T-cell (primary cell): ENCODE measurements at regions not wholly inside any gene's neighbourhood (a gene's known extent, or its start where the extent isn't known, plus 50 kb on each side); places are given as distances from the start of the nearest gene placed in this dataset.

Source experiments
- ATAC-seq, 4 experiments: fragments of 200-7000 bp in 3 of 4; fragments of 150-1000 bp in 1 of 4; cut with Tn5 transposase; replicated peaks in 1 of 4; 1 replicate in 3 of 4; 2 replicates in 1 of 4; pipeline ENCODE4 v1.10.0; 2021; ENCODE audit warnings: moderate library complexity in 3 of 4, mild to moderate bottlenecking in 2 of 4, moderate number of reproducible peaks in 1 of 4
- CTCF ChIA-PET, 2 donors: fragments of 300-600 bp; sonication (Branson Sonifier 250); formaldehyde crosslinking; loops; one replicate each; lab custom pipeline; 2022; ENCODE audit warnings: antibody characterized with exemption in 2 of 2; lab: Charles Lee
- POLR2A ChIA-PET, 2 donors: fragments of 300-600 bp; sonication (Branson Sonifier 250); formaldehyde crosslinking; loops; one replicate each; lab custom pipeline; 2022; ENCODE audit warnings: antibody characterized with exemption in 2 of 2; lab: Charles Lee
- DNase-seq, 35 experiments: peaks; one replicate each; pipeline versions ENCODE4 v3.0.0 to v3.0.0-alpha.2; 2013 to 2023
- H3K27ac ChIP-seq: one replicate; pipeline ENCODE4 v1.5.1; 2013; ENCODE audit warnings: low read length
- H3K27me3 ChIP-seq, 2 experiments: replicated peaks in 1 of 2; 1 replicate in 1 of 2; 2 replicates in 1 of 2; pipeline versions ENCODE4 v1.6.1 to v1.7.0; 2013; ENCODE audit warnings: low read length in 1 of 2, mixed read lengths in 1 of 2; ENCODE audit not compliant: control insufficient read depth in 2 of 2, insufficient read depth in 2 of 2; ENCODE audit errors: extremely low read depth in 1 of 2
- H3K36me3 ChIP-seq, 2 donors: 1 replicate in 1 of 2; 2 replicates in 1 of 2; pipeline versions ENCODE4 v1.6.1 to v1.7.0; 2013; ENCODE audit warnings: low read length in 1 of 2; ENCODE audit not compliant: control insufficient read depth in 2 of 2, insufficient read depth in 1 of 2; ENCODE audit errors: extremely low read depth in 1 of 2
- H3K4me1 ChIP-seq, 2 experiments: 1 replicate in 1 of 2; 2 replicates in 1 of 2; pipeline versions ENCODE4 v1.6.1 to v1.7.0; 2013; ENCODE audit warnings: low read length in 2 of 2, mixed read lengths in 1 of 2; ENCODE audit not compliant: insufficient read depth in 2 of 2, control insufficient read depth in 1 of 2; ENCODE audit errors: extremely low read depth in 1 of 2
- H3K4me3 ChIP-seq, 2 donors: 1 replicate in 1 of 2; 2 replicates in 1 of 2; pipeline versions ENCODE4 v1.5.1 to v1.7.0; 2013; ENCODE audit warnings: mild to moderate bottlenecking in 2 of 2, low read length in 1 of 2, moderate library complexity in 1 of 2; ENCODE audit not compliant: control insufficient read depth in 1 of 2; ENCODE audit errors: extremely low read depth in 1 of 2
- H3K9me3 ChIP-seq: 2 replicates; pipeline ENCODE4 v1.7.0; 2013
- H3K27ac Mint-ChIP-seq, 2 donors: one replicate each; pipeline ENCODE4 v1.8.0; 2020 to 2021; ENCODE audit warnings: mild to moderate bottlenecking in 2 of 2, mixed read lengths in 2 of 2
- H3K27me3 Mint-ChIP-seq, 2 donors: one replicate each; pipeline ENCODE4 v1.8.0; 2021 to 2022; ENCODE audit warnings: mixed read lengths in 2 of 2
- H3K36me3 Mint-ChIP-seq: one replicate; pipeline ENCODE4 v1.8.0; 2021; ENCODE audit warnings: mixed read lengths
- H3K4me1 Mint-ChIP-seq, 3 donors: one replicate each; pipeline ENCODE4 v1.8.0; 2020 to 2022; ENCODE audit warnings: mixed read lengths in 3 of 3, mild to moderate bottlenecking in 1 of 3
- H3K4me3 Mint-ChIP-seq, 3 donors: one replicate each; pipeline ENCODE4 v1.8.0; 2020 to 2022; ENCODE audit warnings: mild to moderate bottlenecking in 3 of 3, mixed read lengths in 3 of 3, moderate library complexity in 3 of 3
- H3K9me3 Mint-ChIP-seq, 3 donors: one replicate each; pipeline ENCODE4 v1.8.0; 2020 to 2022; ENCODE audit warnings: mixed read lengths in 3 of 3
- WGBS: methylation state at CpG from one replicate; pipeline ENCODE4 v1.1.5; 2013; ENCODE audit warnings: missing lambda C conversion rate; ENCODE audit not compliant: insufficient coverage; 5-methylcytosine and 5-hydroxymethylcytosine counted together

- peaks cover 0 to 6% (median 3%) of the 10 kb centered on the region in 3 donors for H3K9me3 Mint-ChIP-seq
- ChIA-PET POLR2A (no interaction called here), CTCF (no interaction called here)
- Histone ChIP-seq H3K9me3 (no peaks in the 10 kb centered on the region), H3K4me1 (no peaks in the 10 kb centered on the region), H3K36me3 (no peaks in the 10 kb centered on the region), H3K27me3 (no peaks in the 10 kb centered on the region), H3K4me3 (no peak overlapping the region), H3K27ac (no peak overlapping the region)
- H3K4me1 Mint-ChIP-seq: no peaks in the 10 kb centered on the region
- no peaks in the 10 kb centered on the region for H3K36me3 Mint-ChIP-seq
- peaks cover 0 to 3% of the 10 kb centered on the region in 2 donors for H3K27me3 Mint-ChIP-seq
- no CpG with 5 or more reads among the region's 2 CpGs for WGBS
- H3K27ac Mint-ChIP-seq: no peak overlapping the region
- no peak for DNase-seq
- H3K4me3 Mint-ChIP-seq: no peak overlapping the region
- ATAC-seq: no peak
Observed at GRCh38 chr4:52311464-52312125, 260.5 kb downstream of the SPATA18 start.

GRCh38 chr4:52312722-52313121 is 261.6 kb downstream of the SPATA18 start:
- H3K4me3 ChIP-seq: no peak overlapping the region
- no peaks in the 10 kb centered on the region for H3K36me3 ChIP-seq
- no peak overlapping the region for H3K4me3 Mint-ChIP-seq
- H3K4me1 ChIP-seq: no peaks in the 10 kb centered on the region
- no peaks in the 10 kb centered on the region for H3K27me3 ChIP-seq
- no peaks in the 10 kb centered on the region for H3K9me3 ChIP-seq
- CTCF ChIA-PET: no interaction called here
- H3K27me3 Mint-ChIP-seq: peaks cover 0 to 3% of the 10 kb centered on the region in 2 donors
- no peaks in the 10 kb centered on the region for H3K36me3 Mint-ChIP-seq
- WGBS: 67% methylated on average over 1 of the region's 2 CpGs
- no peak overlapping the region for H3K27ac Mint-ChIP-seq
- peaks cover 0 to 3% (median 0%) of the 10 kb centered on the region in 3 donors for H3K9me3 Mint-ChIP-seq
- POLR2A ChIA-PET: no interaction called here
- no peaks in the 10 kb centered on the region for H3K4me1 Mint-ChIP-seq
- no peak overlapping the region for H3K27ac ChIP-seq
- ATAC-seq (no peak), DNase-seq (no peak)

- no peak overlapping the region for H3K27ac Mint-ChIP-seq
- Histone ChIP-seq H3K27me3 (no peaks in the 10 kb centered on the region), H3K36me3 (no peaks in the 10 kb centered on the region), H3K4me3 (no peak overlapping the region), H3K9me3 (no peaks in the 10 kb centered on the region), H3K4me1 (no peaks in the 10 kb centered on the region), H3K27ac (no peak overlapping the region)
- no peak for DNase-seq
- no CpG with 5 or more reads among the region's 3 CpGs for WGBS
- ChIA-PET POLR2A (no interaction called here), CTCF (no interaction called here)
- peaks cover 0 to 1% of the 10 kb centered on the region in 2 donors for H3K27me3 Mint-ChIP-seq
- no peak overlapping the region for H3K4me3 Mint-ChIP-seq
- no peaks in the 10 kb centered on the region for H3K36me3 Mint-ChIP-seq
- no peaks in the 10 kb centered on the region for H3K4me1 Mint-ChIP-seq
- ATAC-seq: no peak
- H3K9me3 Mint-ChIP-seq: peaks cover 4 to 8% (median 5%) of the 10 kb centered on the region in 3 donors
Observed at GRCh38 chr4:52317361-52317879, 266.3 kb downstream of the SPATA18 start.

GRCh38 chr4:52317981-52318380 is 266.9 kb downstream of the SPATA18 start:
- H3K4me1 ChIP-seq: no peaks in the 10 kb centered on the region
- no peaks in the 10 kb centered on the region for H3K27me3 ChIP-seq
- no peaks in the 10 kb centered on the region for H3K36me3 ChIP-seq
- no peaks in the 10 kb centered on the region for H3K36me3 Mint-ChIP-seq
- H3K27me3 Mint-ChIP-seq: no peaks in the 10 kb centered on the region
- H3K27ac ChIP-seq: no peak overlapping the region
- DNase-seq (no peak), ATAC-seq (no peak)
- no peak overlapping the region for H3K4me3 Mint-ChIP-seq
- H3K9me3 Mint-ChIP-seq: peaks cover 4 to 12% (median 5%) of the 10 kb centered on the region in 3 donors
- no peaks in the 10 kb centered on the region for H3K4me1 Mint-ChIP-seq
- H3K4me3 ChIP-seq: no peak overlapping the region
- H3K27ac Mint-ChIP-seq: no peak overlapping the region
- H3K9me3 ChIP-seq: no peaks in the 10 kb centered on the region
- ChIA-PET POLR2A (no interaction called here), CTCF (no interaction called here)

GRCh38 chr4:52329894-52330293 is 278.8 kb downstream of the SPATA18 start:
- Histone ChIP-seq H3K27me3 (no peaks in the 10 kb centered on the region), H3K9me3 (no peaks in the 10 kb centered on the region), H3K4me1 (no peaks in the 10 kb centered on the region), H3K36me3 (no peaks in the 10 kb centered on the region), H3K4me3 (no peak overlapping the region), H3K27ac (no peak overlapping the region)
- no peaks in the 10 kb centered on the region for H3K27me3 Mint-ChIP-seq
- ChIA-PET POLR2A (no interaction called here), CTCF (no interaction called here)
- H3K4me3 Mint-ChIP-seq: no peak overlapping the region
- no peak for DNase-seq
- no peak overlapping the region for H3K27ac Mint-ChIP-seq
- no peaks in the 10 kb centered on the region for H3K36me3 Mint-ChIP-seq
- no peak for ATAC-seq
- no peaks in the 10 kb centered on the region for H3K4me1 Mint-ChIP-seq
- peaks cover 18 to 28% (median 18%) of the 10 kb centered on the region in 3 donors for H3K9me3 Mint-ChIP-seq

- no peak overlapping the region for H3K27ac Mint-ChIP-seq
- no peaks in the 10 kb centered on the region for H3K36me3 Mint-ChIP-seq
- Histone ChIP-seq H3K27ac (no peak overlapping the region), H3K36me3 (no peaks in the 10 kb centered on the region), H3K27me3 (no peaks in the 10 kb centered on the region), H3K4me3 (no peak overlapping the region), H3K9me3 (no peaks in the 10 kb centered on the region), H3K4me1 (no peaks in the 10 kb centered on the region)
- ChIA-PET CTCF (no interaction called here), POLR2A (no interaction called here)
- no peak for ATAC-seq
- no peak for DNase-seq
- H3K9me3 Mint-ChIP-seq: peaks cover 0 to 8% (median 2%) of the 10 kb centered on the region in 3 donors
- no CpG with 5 or more reads among the region's 1 CpG for WGBS
- no peak overlapping the region for H3K4me3 Mint-ChIP-seq
- peaks cover 2 to 3% of the 10 kb centered on the region in 2 donors for H3K27me3 Mint-ChIP-seq
- no peaks in the 10 kb centered on the region for H3K4me1 Mint-ChIP-seq
Observed at GRCh38 chr4:52343595-52343994, 292.5 kb downstream of the SPATA18 start.
